Type B pancreatic cell (in vitro differentiated cells): ENCODE measurements at regions not wholly inside any gene's neighbourhood (a gene's known extent, or its start where the extent isn't known, plus 50 kb on each side); places are given as distances from the start of the nearest gene placed in this dataset.
"Not testable (repeated sequence)": the region's sequence is repeated elsewhere in the genome, so short reads cannot be mapped to it uniquely, and the experiment has no call there.

Experiments used
- DNase-seq: peaks from one replicate; pipeline ENCODE4 v3.0.0; 2021; ENCODE audit warnings: mixed read lengths; ENCODE audit not compliant: unreplicated experiment; ENCODE audit errors: extremely low spot score
- H3K27ac Mint-ChIP-seq: 2 replicates; pipeline ENCODE4 v1.8.0; 2021; ENCODE audit warnings: mild to moderate bottlenecking, mixed read lengths
- H3K27me3 Mint-ChIP-seq: 2 replicates; pipeline ENCODE4 v1.8.0; 2021; ENCODE audit warnings: mixed read lengths
- H3K36me3 Mint-ChIP-seq: 2 replicates; pipeline ENCODE4 v1.8.0; 2021; ENCODE audit warnings: mixed read lengths
- H3K4me1 Mint-ChIP-seq: one replicate; pipeline ENCODE4 v1.8.0; 2021; ENCODE audit warnings: mixed read lengths; ENCODE audit not compliant: unreplicated experiment
- H3K4me3 Mint-ChIP-seq: 2 replicates; pipeline ENCODE4 v1.8.0; 2021; ENCODE audit warnings: mild to moderate bottlenecking, mixed read lengths
- H3K9me3 Mint-ChIP-seq: 2 replicates; pipeline ENCODE4 v1.8.0; 2021; ENCODE audit warnings: mixed read lengths
- CTCF ChIP-seq: fragments of 200-600 bp; sonication (generic); conservative IDR thresholded peaks from 2 replicates; pipeline ENCODE4 v1.5.0; 2021; ENCODE audit warnings: antibody characterized with exemption, mild to moderate bottlenecking

- H3K9me3 Mint-ChIP-seq: no peaks in the 10 kb centered on the region
- no peaks in the 10 kb centered on the region for H3K4me1 Mint-ChIP-seq
- no peak overlapping the region for H3K27ac Mint-ChIP-seq
- no peak overlapping the region for H3K4me3 Mint-ChIP-seq
- peak; percentile 62 for DNase-seq
- no peaks in the 10 kb centered on the region for H3K27me3 Mint-ChIP-seq
- TF ChIP-seq CTCF: no peak
- H3K36me3 Mint-ChIP-seq: no peaks in the 10 kb centered on the region
These were observed 624.0 kb upstream of the LRRTM4 start for GRCh38 chr2:78145997-78146722.

GRCh38 chr2:78147466-78147865, 625.3 kb upstream of the LRRTM4 start:
- no peak for TF ChIP-seq CTCF
- Mint-ChIP-seq H3K4me3 (no peak overlapping the region), H3K27ac (no peak overlapping the region), H3K36me3 (no peaks in the 10 kb centered on the region), H3K4me1 (no peaks in the 10 kb centered on the region), H3K9me3 (no peaks in the 10 kb centered on the region), H3K27me3 (no peaks in the 10 kb centered on the region)
- no peak for DNase-seq

GRCh38 chr2:78154586-78154985, 632.4 kb upstream of the LRRTM4 start:
- H3K4me3 Mint-ChIP-seq: no peak overlapping the region
- no peaks in the 10 kb centered on the region for H3K4me1 Mint-ChIP-seq
- no peaks in the 10 kb centered on the region for H3K9me3 Mint-ChIP-seq
- no peak overlapping the region for H3K27ac Mint-ChIP-seq
- DNase-seq: no peak
- H3K36me3 Mint-ChIP-seq: no peaks in the 10 kb centered on the region
- no peaks in the 10 kb centered on the region for H3K27me3 Mint-ChIP-seq
- no peak for TF ChIP-seq CTCF

GRCh38 chr2:78162202-78162601, 640.0 kb upstream of the LRRTM4 start:
- no peaks in the 10 kb centered on the region for H3K4me1 Mint-ChIP-seq
- no peak for TF ChIP-seq CTCF
- H3K4me3 Mint-ChIP-seq: no peak overlapping the region
- no peaks in the 10 kb centered on the region for H3K36me3 Mint-ChIP-seq
- peaks cover 4% of the 10 kb centered on the region for H3K27me3 Mint-ChIP-seq
- H3K27ac Mint-ChIP-seq: no peak overlapping the region
- no peaks in the 10 kb centered on the region for H3K9me3 Mint-ChIP-seq
- DNase-seq: no peak

GRCh38 chr2:78172157-78172556, 650.0 kb upstream of the LRRTM4 start:
- H3K36me3 Mint-ChIP-seq, H3K27ac Mint-ChIP-seq, H3K4me3 Mint-ChIP-seq, H3K27me3 Mint-ChIP-seq, H3K4me1 Mint-ChIP-seq, DNase-seq, H3K9me3 Mint-ChIP-seq: not testable (repeated sequence)

GRCh38 chr2:78175645-78176044, 653.5 kb upstream of the LRRTM4 start:
- no peak for TF ChIP-seq CTCF
- H3K4me3 Mint-ChIP-seq: no peak overlapping the region
- no peak for DNase-seq
- no peaks in the 10 kb centered on the region for H3K36me3 Mint-ChIP-seq
- no peak overlapping the region for H3K27ac Mint-ChIP-seq
- no peaks in the 10 kb centered on the region for H3K4me1 Mint-ChIP-seq
- H3K9me3 Mint-ChIP-seq: no peaks in the 10 kb centered on the region
- no peaks in the 10 kb centered on the region for H3K27me3 Mint-ChIP-seq
